BJ (cell line): ENCODE measurements at regions not wholly inside any gene's neighbourhood (a gene's known extent, or its start where the extent isn't known, plus 50 kb on each side); places are given as distances from the start of the nearest gene placed in this dataset.

Experiments used
- CTCF ChIA-PET: fragments of 350-600 bp; formaldehyde crosslinking; extraction: SDS; loops from one replicate; lab custom pipeline; 2021; ENCODE audit warnings: antibody characterized with exemption, inconsistent platforms; lab: Yijun Ruan, JAX
- POLR2A ChIA-PET: fragments of 300-600 bp; sonication (Branson Sonifier 250); formaldehyde crosslinking; extraction: SDS; loops from one replicate; lab custom pipeline; 2021; ENCODE audit warnings: antibody characterized with exemption; lab: Charles Lee
- DNase-seq: peaks from one replicate; pipeline ENCODE4 v3.0.0-alpha.2; 2011; ENCODE audit warnings: low read depth
- H3K27me3 ChIP-seq: 2 replicates; pipeline ENCODE4 v1.6.0; 2011; ENCODE audit warnings: low read length; ENCODE audit not compliant: control insufficient read depth, insufficient read depth
- H3K36me3 ChIP-seq: 2 replicates; pipeline ENCODE4 v1.5.1; 2011; ENCODE audit warnings: low read length; ENCODE audit not compliant: control insufficient read depth, insufficient read depth
- H3K4me3 ChIP-seq: 2 replicates; pipeline ENCODE4 v1.5.1; 2011; ENCODE audit warnings: low read depth, mild to moderate bottlenecking, control low read depth, low read length
- CTCF ChIP-seq: IDR thresholded peaks from 2 replicates; pipeline ENCODE4 v1.5.1; 2011; ENCODE audit warnings: low read depth, mild to moderate bottlenecking, control low read depth, inconsistent platforms, low read length, moderate library complexity; ENCODE audit not compliant: insufficient read depth

GRCh38 chr9:96139592-96140295 lies 162.2 kb downstream of the HSD17B3 start:
- ChIA-PET POLR2A (interaction anchor here (0.6 kb wide), 1 partner anchor 17 kb away, joined by 5 read pairs; no protein-coding TSS in a partner anchor), CTCF (no interaction called here)
- H3K27me3 ChIP-seq, result peaks cover 6% of the 10 kb centered on the region
- no peaks in the 10 kb centered on the region for H3K36me3 ChIP-seq
- no peak for DNase-seq
- no peak overlapping the region for H3K4me3 ChIP-seq
- TF ChIP-seq CTCF, result no peak

GRCh38 chr9:96138616-96139015 lies 163.4 kb downstream of the HSD17B3 start:
- ChIA-PET POLR2A (no interaction called here), CTCF (interaction anchor here (0.5 kb wide), 1 partner anchor 407 kb away, joined by 3 read pairs; no protein-coding TSS in a partner anchor)
- no peak for DNase-seq
- Histone ChIP-seq H3K4me3 (no peak overlapping the region), H3K27me3 (peaks cover 3% of the 10 kb centered on the region), H3K36me3 (no peaks in the 10 kb centered on the region)
- no peak for TF ChIP-seq CTCF

- POLR2A ChIA-PET, result interaction anchor here (0.7 kb wide), 2 partner anchors 30 to 180 kb away, joined by 3 to 4 read pairs; no protein-coding TSS in a partner anchor
- DNase-seq, result no peak
- H3K4me3 ChIP-seq, result peak overlapping the region; percentile 18; the same call in 1 of the 2 replicates
- TF ChIP-seq CTCF, result no peak
- H3K27me3 ChIP-seq, result peaks cover 3% of the 10 kb centered on the region
- no peaks in the 10 kb centered on the region for H3K36me3 ChIP-seq
- CTCF ChIA-PET, result interaction anchor here (0.5 to 0.7 kb wide), 2 partner anchors 15 to 407 kb away, joined by 3 read pairs; no protein-coding TSS in a partner anchor
Measured at GRCh38 chr9:96137671-96138429, 164.1 kb downstream of the HSD17B3 start.

- DNase-seq, result no peak
- TF ChIP-seq CTCF, result no peak
- CTCF ChIA-PET, result interaction anchor here (0.7 kb wide), 1 partner anchor 14 kb away, joined by 3 read pairs; no protein-coding TSS in a partner anchor
- POLR2A ChIA-PET, result interaction anchor here (0.7 kb wide), 1 partner anchor 180 kb away, joined by 3 read pairs; no protein-coding TSS in a partner anchor
- Histone ChIP-seq H3K4me3 (peak overlapping the region; percentile 18; the same call in 1 of the 2 replicates), H3K36me3 (no peaks in the 10 kb centered on the region), H3K27me3 (peaks cover 3% of the 10 kb centered on the region)
Measured at GRCh38 chr9:96136992-96137670, 164.8 kb downstream of the HSD17B3 start.
